OCI-LY1 (cell line): ENCODE measurements at regions not wholly inside any gene's neighbourhood (a gene's known extent, or its start where the extent isn't known, plus 50 kb on each side); places are given as distances from the start of the nearest gene placed in this dataset.

Source experiments
- CTCF ChIP-seq: fragments of 200-600 bp; sonication (generic), shearing (Covaris generic); IDR thresholded peaks from 2 replicates; pipeline ENCODE4 v1.5.1; 2017; ENCODE audit warnings: mild to moderate bottlenecking, antibody characterized with exemption, low read length, moderate library complexity, mixed read lengths
- EZH2 ChIP-seq: fragments of 200-600 bp; sonication (generic), shearing (Covaris generic); IDR thresholded peaks from 2 replicates; pipeline ENCODE4 v1.8.0; 2017; ENCODE audit warnings: borderline replicate concordance, mixed run types, mild to moderate bottlenecking, antibody characterized with exemption, low read length, moderate library complexity, mixed read lengths

DNA sequence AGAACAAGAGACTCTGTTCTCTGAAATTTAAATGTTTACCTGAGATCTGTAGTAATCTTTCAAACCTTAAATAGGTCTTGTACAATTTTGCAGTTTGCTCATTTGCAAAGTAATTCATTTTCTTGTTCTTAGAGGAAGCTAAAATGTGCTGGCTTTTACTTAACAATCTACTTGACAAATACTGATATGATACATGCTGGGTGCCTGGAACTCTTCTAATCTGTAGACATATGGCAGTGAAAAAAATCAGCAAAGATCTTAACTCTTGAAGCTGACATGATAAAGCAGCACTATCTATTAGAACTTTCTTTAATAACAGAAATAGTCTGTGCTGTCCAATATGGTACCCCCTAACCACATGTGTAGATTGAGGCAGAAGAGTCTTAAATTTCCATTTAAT lies 1352.8 kb upstream of the SLC39A10 start:
- TF ChIP-seq CTCF: no peak
- no peak for TF ChIP-seq EZH2
